ENCODE measurements at regions not wholly inside any gene's neighbourhood (a gene's known extent, or its start where the extent isn't known, plus 50 kb on each side); places are given as distances from the start of the nearest gene placed in this dataset.

DNA sequence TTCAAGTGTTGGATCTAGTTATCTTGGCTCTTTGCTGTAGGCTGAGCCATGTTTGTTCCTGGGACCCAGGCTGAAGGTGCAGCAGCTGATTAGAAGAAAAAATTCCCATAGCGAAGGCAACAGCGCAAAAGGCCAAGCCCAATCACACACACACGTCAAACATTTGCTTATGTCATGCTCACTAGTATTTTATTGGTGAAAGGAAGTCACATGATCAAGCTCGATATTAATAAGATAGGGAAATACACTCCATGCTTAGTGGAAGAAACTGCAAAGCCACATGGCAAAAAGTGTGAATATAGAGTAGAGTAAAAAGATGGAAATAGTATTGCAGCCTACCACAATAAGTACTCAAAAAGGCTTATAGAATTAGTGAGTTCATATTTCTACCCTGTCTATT is 373.5 kb upstream of the FAR2 start:
- Histone ChIP-seq H3K4me3 (ENCODE audit: low read depth, low read length, poor library complexity, severe bottlenecking) (no peak overlapping the region), H3K36me3 (ENCODE audit: insufficient read depth, low read length, poor library complexity, severe bottlenecking) (no peaks in the 10 kb centered on the region), H3K27me3 (replicated peaks; ENCODE audit: insufficient read depth, low read depth, low read length, poor library complexity) (no peaks in the 10 kb centered on the region), H3K9me3 (ENCODE audit: low read depth, low read length, poor library complexity, severe bottlenecking) (no peaks in the 10 kb centered on the region), H3K27ac (ENCODE audit: low read depth, low read length, poor library complexity, severe bottlenecking) (no peak overlapping the region), H3K4me1 (ENCODE audit: insufficient read depth, low read length, poor library complexity, severe bottlenecking) (no peaks in the 10 kb centered on the region)
- POLR2A ChIA-PET (ENCODE audit: low non-redundant PET) = no interaction called here
- intact Hi-C loops (cut with micrococcal nuclease; ENCODE audit: unreplicated experiment) = no loop called here
- TF ChIP-seq, protein P1, sequence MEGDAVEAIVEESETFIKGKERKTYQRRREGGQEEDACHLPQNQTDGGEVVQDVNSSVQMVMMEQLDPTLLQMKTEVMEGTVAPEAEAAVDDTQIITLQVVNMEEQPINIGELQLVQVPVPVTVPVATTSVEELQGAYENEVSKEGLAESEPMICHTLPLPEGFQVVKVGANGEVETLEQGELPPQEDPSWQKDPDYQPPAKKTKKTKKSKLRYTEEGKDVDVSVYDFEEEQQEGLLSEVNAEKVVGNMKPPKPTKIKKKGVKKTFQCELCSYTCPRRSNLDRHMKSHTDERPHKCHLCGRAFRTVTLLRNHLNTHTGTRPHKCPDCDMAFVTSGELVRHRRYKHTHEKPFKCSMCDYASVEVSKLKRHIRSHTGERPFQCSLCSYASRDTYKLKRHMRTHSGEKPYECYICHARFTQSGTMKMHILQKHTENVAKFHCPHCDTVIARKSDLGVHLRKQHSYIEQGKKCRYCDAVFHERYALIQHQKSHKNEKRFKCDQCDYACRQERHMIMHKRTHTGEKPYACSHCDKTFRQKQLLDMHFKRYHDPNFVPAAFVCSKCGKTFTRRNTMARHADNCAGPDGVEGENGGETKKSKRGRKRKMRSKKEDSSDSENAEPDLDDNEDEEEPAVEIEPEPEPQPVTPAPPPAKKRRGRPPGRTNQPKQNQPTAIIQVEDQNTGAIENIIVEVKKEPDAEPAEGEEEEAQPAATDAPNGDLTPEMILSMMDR (conservative IDR thresholded peaks at IDR 0.05; ENCODE audit: low read depth, low read length) = no peak
- TF ChIP-seq EZH2 (IDR thresholded peaks at IDR 0.05; ENCODE audit: borderline replicate concordance, low read depth, low read length, poor library complexity, severe bottlenecking) = no peak
- CTCF ChIA-PET = no interaction called here
- BruUV-seq (replicated peaks) = no TSS peak
- DNase-seq (ENCODE audit: low spot score) = no peak

DNA sequence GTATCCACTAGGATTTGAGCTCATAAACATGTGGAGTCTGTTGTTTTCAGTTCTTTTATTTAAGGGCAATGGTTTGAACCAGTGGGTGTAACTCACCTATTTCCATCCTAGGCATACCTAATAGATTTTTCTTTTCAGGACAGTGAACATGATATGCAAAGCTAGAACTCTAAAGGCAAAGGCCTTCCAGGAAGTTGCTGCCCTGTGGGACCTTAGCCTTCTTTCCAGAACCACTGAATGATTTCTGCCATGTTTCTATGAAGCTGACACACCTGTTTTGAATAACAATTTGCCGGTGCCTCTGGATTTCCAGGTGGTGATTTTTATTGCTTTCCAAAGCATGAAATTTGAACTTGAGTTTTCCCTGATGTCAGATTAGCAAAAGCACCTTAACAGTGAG is 372.9 kb upstream of the FAR2 start:
- Histone ChIP-seq H3K4me3 (ENCODE audit: low read depth, low read length, poor library complexity, severe bottlenecking) (no peak overlapping the region), H3K4me1 (ENCODE audit: insufficient read depth, low read length, poor library complexity, severe bottlenecking) (no peaks in the 10 kb centered on the region), H3K27ac (ENCODE audit: low read depth, low read length, poor library complexity, severe bottlenecking) (no peak overlapping the region), H3K36me3 (ENCODE audit: insufficient read depth, low read length, poor library complexity, severe bottlenecking) (no peaks in the 10 kb centered on the region), H3K27me3 (replicated peaks; ENCODE audit: insufficient read depth, low read depth, low read length, poor library complexity) (no peaks in the 10 kb centered on the region), H3K9me3 (ENCODE audit: low read depth, low read length, poor library complexity, severe bottlenecking) (no peaks in the 10 kb centered on the region)
- DNase-seq (ENCODE audit: low spot score) = no peak
- ChIA-PET CTCF (no interaction called here), POLR2A (ENCODE audit: low non-redundant PET) (no interaction called here)
- no peak for TF ChIP-seq EZH2 (IDR thresholded peaks at IDR 0.05; ENCODE audit: borderline replicate concordance, low read depth, low read length, poor library complexity, severe bottlenecking)
- TF ChIP-seq, protein P1 (conservative IDR thresholded peaks at IDR 0.05; ENCODE audit: low read depth, low read length) = no peak
- no TSS peak for BruUV-seq (replicated peaks)
- intact Hi-C loops (cut with micrococcal nuclease; ENCODE audit: unreplicated experiment) = no loop called here

DNA sequence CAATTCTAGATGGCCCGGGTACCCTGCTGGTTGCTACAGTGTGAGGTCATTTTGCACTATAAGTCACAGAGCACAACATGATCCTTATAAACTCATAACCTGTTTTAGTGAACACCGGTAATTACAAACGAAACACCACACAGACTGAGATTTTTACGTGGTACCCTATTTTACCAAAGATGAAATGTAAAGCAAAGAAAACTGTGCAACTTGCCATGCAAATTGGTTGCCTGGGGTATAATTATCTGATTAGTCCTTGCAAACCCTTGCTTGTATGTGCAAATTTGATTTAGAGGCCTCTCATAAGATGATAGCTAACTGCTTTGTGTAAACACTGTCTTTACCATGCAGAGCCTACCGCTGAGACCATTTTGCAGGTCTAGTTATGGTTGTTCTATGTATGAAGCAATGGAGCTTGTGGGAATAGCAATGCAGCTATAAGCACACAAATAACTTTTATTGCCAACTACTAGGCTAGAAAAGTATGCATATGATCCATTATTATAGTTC is 372.1 kb upstream of the FAR2 start:
- H3K4me1 ChIP-seq (ENCODE audit: insufficient read depth, low read length, poor library complexity, severe bottlenecking) = no peaks in the 10 kb centered on the region
- intact Hi-C loops (cut with micrococcal nuclease; ENCODE audit: unreplicated experiment) = no loop called here
- no peak for TF ChIP-seq EZH2 (IDR thresholded peaks at IDR 0.05; ENCODE audit: borderline replicate concordance, low read depth, low read length, poor library complexity, severe bottlenecking)
- TF ChIP-seq, protein P1 (conservative IDR thresholded peaks at IDR 0.05; ENCODE audit: low read depth, low read length) = no peak
- H3K9me3 ChIP-seq (ENCODE audit: low read depth, low read length, poor library complexity, severe bottlenecking) = no peaks in the 10 kb centered on the region
- CTCF ChIA-PET = no interaction called here
- no peaks in the 10 kb centered on the region for H3K36me3 ChIP-seq (ENCODE audit: insufficient read depth, low read length, poor library complexity, severe bottlenecking)
- no TSS peak for BruUV-seq (replicated peaks)
- H3K4me3 ChIP-seq (ENCODE audit: low read depth, low read length, poor library complexity, severe bottlenecking) = no peak overlapping the region
- no peak for DNase-seq (ENCODE audit: low spot score)
- POLR2A ChIA-PET (ENCODE audit: low non-redundant PET) = no interaction called here
- H3K27ac ChIP-seq (ENCODE audit: low read depth, low read length, poor library complexity, severe bottlenecking) = no peak overlapping the region
- H3K27me3 ChIP-seq (replicated peaks; ENCODE audit: insufficient read depth, low read depth, low read length, poor library complexity) = no peaks in the 10 kb centered on the region
